ENCODE measurements at regions not wholly inside any gene's neighbourhood (a gene's known extent, or its start where the extent isn't known, plus 50 kb on each side); places are given as distances from the start of the nearest gene placed in this dataset.
"Not testable (repeated sequence)": the region's sequence is repeated elsewhere in the genome, so short reads cannot be mapped to it uniquely, and the experiment has no call there.

DNA sequence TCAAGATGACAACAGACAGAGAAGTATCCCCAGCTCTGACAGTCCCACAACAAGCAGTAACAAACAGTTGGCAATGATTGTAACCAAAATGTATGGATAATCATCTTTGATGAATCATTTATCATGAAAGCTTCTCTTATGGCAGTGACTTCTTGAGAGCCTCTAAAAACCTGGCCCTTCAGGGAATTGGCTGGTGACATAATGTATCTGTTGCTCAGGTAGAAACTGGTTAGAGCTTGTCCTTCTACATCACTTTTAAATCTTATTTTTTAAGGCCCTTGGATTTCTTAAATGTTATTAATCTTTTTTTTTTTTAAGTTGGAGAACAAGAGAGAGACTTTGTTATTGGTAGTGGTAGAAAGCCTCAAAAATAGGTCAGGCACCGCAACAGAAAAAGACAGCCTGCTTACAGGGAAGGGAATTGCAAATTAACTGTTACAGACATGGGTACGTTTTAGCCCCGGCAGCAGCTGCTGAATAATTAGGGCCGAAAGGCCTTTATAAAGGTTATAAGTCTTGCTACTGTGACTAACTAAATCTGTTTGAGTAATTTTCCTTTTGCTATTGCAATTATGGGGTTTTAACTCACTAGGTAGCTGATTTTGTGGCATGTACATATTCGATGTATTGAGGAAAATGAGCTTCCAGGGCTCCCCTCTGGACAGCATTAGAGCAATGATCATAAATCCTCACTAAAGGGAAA is 207.7 kb upstream of the LRRC4C start:
- Histone ChIP-seq H3K9me3 (ENCODE audit: control insufficient read depth in 5 of 5, low read length in 5 of 5) (no peaks in the 10 kb centered on the region), H3K4me3 (ENCODE audit: low read depth in 1 of 5, low read length in 5 of 5) (no peak overlapping the region), H3K9ac (ENCODE audit: low read length in 5 of 5) (no peak overlapping the region), H3K36me3 (ENCODE audit: control insufficient read depth in 5 of 5, insufficient read depth in 5 of 5, low read length in 5 of 5) (no peaks in the 10 kb centered on the region), H3K27me3 (ENCODE audit: control insufficient read depth in 5 of 5, insufficient read depth in 4 of 5, low read length in 5 of 5) (no peaks in the 10 kb centered on the region), H3K4me1 (ENCODE audit: control insufficient read depth in 5 of 5, insufficient read depth in 5 of 5, low read length in 5 of 5) (no peaks in the 10 kb centered on the region), H3K27ac (ENCODE audit: low read depth, low read length) (no peak overlapping the region)

DNA sequence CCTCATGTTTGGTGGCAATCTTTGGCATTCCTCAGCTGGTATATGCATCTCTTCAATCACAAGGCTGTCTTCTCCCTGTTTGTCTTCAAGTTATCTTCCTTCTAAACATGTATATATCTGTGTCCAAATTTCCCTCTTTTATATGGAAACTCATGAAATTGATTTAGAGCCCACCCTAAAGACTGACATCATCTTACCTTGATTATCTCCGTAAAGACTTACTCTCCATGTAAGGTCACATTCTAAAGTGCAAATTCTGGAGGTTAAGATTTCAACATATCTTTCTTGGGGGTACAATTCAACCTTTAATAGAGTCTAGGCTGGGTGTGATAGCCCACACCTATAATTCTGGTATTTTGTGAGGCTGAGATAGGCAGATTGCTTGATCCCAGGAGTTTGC is 215.8 kb upstream of the LRRC4C start:
- H3K36me3 ChIP-seq (ENCODE audit: control insufficient read depth in 5 of 5, insufficient read depth in 5 of 5, low read length in 5 of 5): no peaks in the 10 kb centered on the region
- no peak overlapping the region for H3K27ac ChIP-seq (ENCODE audit: low read depth, low read length)
- no peak overlapping the region for H3K4me3 ChIP-seq (ENCODE audit: low read depth in 1 of 5, low read length in 5 of 5)
- no peaks in the 10 kb centered on the region for H3K4me1 ChIP-seq (ENCODE audit: control insufficient read depth in 5 of 5, insufficient read depth in 5 of 5, low read length in 5 of 5)
- H3K9me3 ChIP-seq (ENCODE audit: control insufficient read depth in 5 of 5, low read length in 5 of 5): no peaks in the 10 kb centered on the region
- H3K27me3 ChIP-seq (ENCODE audit: control insufficient read depth in 5 of 5, insufficient read depth in 4 of 5, low read length in 5 of 5): no peaks in the 10 kb centered on the region
- no peak overlapping the region for H3K9ac ChIP-seq (ENCODE audit: low read length in 5 of 5)

DNA sequence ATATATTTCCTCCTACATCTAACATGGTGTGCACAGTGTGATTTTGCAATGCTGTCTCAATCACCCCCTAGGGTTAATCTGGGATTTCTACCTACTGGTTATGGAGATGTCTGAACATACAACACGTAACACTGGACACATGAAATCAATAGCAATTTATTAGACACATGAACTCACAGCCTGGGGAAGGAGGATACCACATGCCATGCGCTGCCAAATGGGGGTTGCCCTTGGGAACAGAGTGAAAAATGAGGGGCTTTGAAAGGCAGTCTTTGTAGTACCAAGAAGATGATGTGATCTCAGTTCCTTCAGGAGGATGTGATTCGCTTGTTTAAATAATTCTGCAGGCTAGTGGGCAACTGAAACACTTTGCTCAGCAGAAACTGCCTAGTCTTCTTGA is 253.6 kb upstream of the LRRC4C start:
- Histone ChIP-seq H3K27ac (ENCODE audit: low read depth, low read length) (no peak overlapping the region), H3K4me1 (ENCODE audit: control insufficient read depth in 5 of 5, insufficient read depth in 5 of 5, low read length in 5 of 5) (no peaks in the 10 kb centered on the region), H3K9ac (ENCODE audit: low read length in 5 of 5) (no peak overlapping the region), H3K27me3 (ENCODE audit: control insufficient read depth in 5 of 5, insufficient read depth in 4 of 5, low read length in 5 of 5) (no peaks in the 10 kb centered on the region), H3K9me3 (ENCODE audit: control insufficient read depth in 5 of 5, low read length in 5 of 5) (no peaks in the 10 kb centered on the region), H3K4me3 (ENCODE audit: low read depth in 1 of 5, low read length in 5 of 5) (no peak overlapping the region), H3K36me3 (ENCODE audit: control insufficient read depth in 5 of 5, insufficient read depth in 5 of 5, low read length in 5 of 5) (no peaks in the 10 kb centered on the region)

DNA sequence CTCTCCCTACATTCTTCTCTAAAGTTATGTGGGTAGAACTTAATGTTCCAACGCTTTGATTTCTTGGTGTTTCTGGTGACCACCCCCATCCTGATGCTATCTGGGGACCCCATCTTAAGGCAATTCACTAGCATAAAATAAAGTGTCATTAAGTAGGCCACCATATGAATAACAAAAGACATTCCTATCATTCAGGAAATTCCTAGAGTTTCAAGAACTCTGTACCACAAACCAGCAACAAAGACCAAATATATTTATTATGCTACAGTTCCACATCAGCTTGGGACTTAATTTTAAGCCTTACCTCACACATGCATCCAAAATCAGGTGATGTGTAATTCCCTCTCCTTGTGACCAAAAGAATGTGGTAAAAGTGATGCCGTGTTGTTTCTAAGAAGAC is 254.6 kb upstream of the LRRC4C start:
- Histone ChIP-seq H3K9me3 (ENCODE audit: control insufficient read depth in 5 of 5, low read length in 5 of 5) (no peaks in the 10 kb centered on the region), H3K27me3 (ENCODE audit: control insufficient read depth in 5 of 5, insufficient read depth in 4 of 5, low read length in 5 of 5) (no peaks in the 10 kb centered on the region), H3K9ac (ENCODE audit: low read length in 5 of 5) (no peak overlapping the region), H3K4me1 (ENCODE audit: control insufficient read depth in 5 of 5, insufficient read depth in 5 of 5, low read length in 5 of 5) (no peaks in the 10 kb centered on the region), H3K4me3 (ENCODE audit: low read depth in 1 of 5, low read length in 5 of 5) (no peak overlapping the region), H3K27ac (ENCODE audit: low read depth, low read length) (no peak overlapping the region), H3K36me3 (ENCODE audit: control insufficient read depth in 5 of 5, insufficient read depth in 5 of 5, low read length in 5 of 5) (no peaks in the 10 kb centered on the region)

DNA sequence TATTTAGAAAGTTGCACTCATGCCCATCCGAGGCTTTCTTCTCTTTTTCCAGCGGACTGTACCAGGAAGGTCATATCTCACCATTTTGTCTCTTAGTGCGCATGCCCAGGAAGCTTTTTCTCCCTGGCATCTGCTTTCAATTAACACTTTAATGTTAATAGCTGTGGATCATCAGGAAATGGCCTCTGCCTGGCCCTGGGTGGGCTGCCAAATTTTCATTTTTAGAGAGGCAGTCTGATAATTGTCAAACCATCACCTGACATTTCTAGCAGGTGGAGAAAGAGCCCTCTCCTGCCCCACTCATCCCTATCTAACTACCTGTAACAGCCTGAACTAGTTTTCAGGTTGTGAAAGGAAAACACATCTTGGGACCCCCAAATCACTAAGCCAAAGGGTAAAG is 257.4 kb upstream of the LRRC4C start:
- H3K9ac ChIP-seq (ENCODE audit: low read length in 5 of 5): no peak overlapping the region
- no peak overlapping the region for H3K27ac ChIP-seq (ENCODE audit: low read depth, low read length)
- H3K9me3 ChIP-seq (ENCODE audit: control insufficient read depth in 5 of 5, low read length in 5 of 5): no peaks in the 10 kb centered on the region
- H3K4me1 ChIP-seq (ENCODE audit: control insufficient read depth in 5 of 5, insufficient read depth in 5 of 5, low read length in 5 of 5): no peaks in the 10 kb centered on the region
- H3K36me3 ChIP-seq (ENCODE audit: control insufficient read depth in 5 of 5, insufficient read depth in 5 of 5, low read length in 5 of 5): no peaks in the 10 kb centered on the region
- H3K27me3 ChIP-seq (ENCODE audit: control insufficient read depth in 5 of 5, insufficient read depth in 4 of 5, low read length in 5 of 5): no peaks in the 10 kb centered on the region
- H3K4me3 ChIP-seq (ENCODE audit: low read depth in 1 of 5, low read length in 5 of 5): no peak overlapping the region

DNA sequence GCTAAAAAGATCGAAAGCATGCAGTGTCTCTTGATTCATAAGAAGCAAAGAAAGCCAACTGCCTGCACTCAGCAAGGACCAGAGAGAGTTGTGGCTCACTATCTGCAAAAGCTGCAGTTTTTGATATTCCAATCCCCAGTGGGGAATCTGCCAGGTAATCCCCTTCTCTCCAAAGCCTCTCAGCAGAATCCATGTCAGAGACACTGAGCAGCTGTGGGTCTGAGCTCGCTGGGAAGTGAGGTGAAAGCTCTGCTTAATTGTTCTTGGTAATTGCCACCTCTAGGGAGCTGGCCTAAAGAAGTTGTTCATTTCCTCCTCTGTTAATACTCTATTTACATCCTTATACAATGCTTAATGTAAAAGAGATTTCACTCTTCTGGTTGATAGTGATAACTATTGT is 261.3 kb upstream of the LRRC4C start:
- no peaks in the 10 kb centered on the region for H3K4me1 ChIP-seq (ENCODE audit: control insufficient read depth in 5 of 5, insufficient read depth in 5 of 5, low read length in 5 of 5)
- no peaks in the 10 kb centered on the region for H3K36me3 ChIP-seq (ENCODE audit: control insufficient read depth in 5 of 5, insufficient read depth in 5 of 5, low read length in 5 of 5)
- H3K9me3 ChIP-seq (ENCODE audit: control insufficient read depth in 5 of 5, low read length in 5 of 5): no peaks in the 10 kb centered on the region
- H3K9ac ChIP-seq (ENCODE audit: low read length in 5 of 5): no peak overlapping the region
- no peak overlapping the region for H3K4me3 ChIP-seq (ENCODE audit: low read depth in 1 of 5, low read length in 5 of 5)
- H3K27me3 ChIP-seq (ENCODE audit: control insufficient read depth in 5 of 5, insufficient read depth in 4 of 5, low read length in 5 of 5): no peaks in the 10 kb centered on the region
- H3K27ac ChIP-seq (ENCODE audit: low read depth, low read length): no peak overlapping the region

DNA sequence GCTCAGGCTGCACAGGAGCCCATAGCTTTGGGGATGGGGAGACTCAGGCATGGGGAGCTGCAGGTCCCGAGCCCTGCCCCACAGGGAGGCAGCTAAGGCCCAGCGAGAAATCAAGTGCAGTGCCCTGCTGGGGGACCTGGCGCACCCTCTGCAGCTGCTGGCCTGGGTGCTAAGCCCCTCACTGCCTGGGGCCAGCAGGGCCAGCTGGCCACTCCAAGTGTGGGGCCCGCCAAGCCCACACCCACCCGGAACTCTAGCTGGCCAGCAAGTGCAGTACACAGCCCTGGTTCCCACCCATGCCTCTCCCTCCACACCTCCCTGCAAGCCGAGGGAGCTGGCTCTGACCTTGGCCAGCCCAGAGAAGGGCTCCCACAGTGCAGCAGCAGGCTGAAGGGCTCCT is 268.7 kb upstream of the LRRC4C start:
- not testable (repeated sequence) for H3K36me3 ChIP-seq (ENCODE audit: control insufficient read depth in 5 of 5, insufficient read depth in 5 of 5, low read length in 5 of 5); H3K27ac ChIP-seq (ENCODE audit: low read depth, low read length); H3K4me3 ChIP-seq (ENCODE audit: low read depth in 1 of 5, low read length in 5 of 5); H3K9ac ChIP-seq (ENCODE audit: low read length in 5 of 5); H3K27me3 ChIP-seq (ENCODE audit: control insufficient read depth in 5 of 5, insufficient read depth in 4 of 5, low read length in 5 of 5); H3K4me1 ChIP-seq (ENCODE audit: control insufficient read depth in 5 of 5, insufficient read depth in 5 of 5, low read length in 5 of 5)
- H3K9me3 ChIP-seq (ENCODE audit: control insufficient read depth in 5 of 5, low read length in 5 of 5): peaks cover 0 to 10% (median 0%) of the 10 kb centered on the region in 5 donors

DNA sequence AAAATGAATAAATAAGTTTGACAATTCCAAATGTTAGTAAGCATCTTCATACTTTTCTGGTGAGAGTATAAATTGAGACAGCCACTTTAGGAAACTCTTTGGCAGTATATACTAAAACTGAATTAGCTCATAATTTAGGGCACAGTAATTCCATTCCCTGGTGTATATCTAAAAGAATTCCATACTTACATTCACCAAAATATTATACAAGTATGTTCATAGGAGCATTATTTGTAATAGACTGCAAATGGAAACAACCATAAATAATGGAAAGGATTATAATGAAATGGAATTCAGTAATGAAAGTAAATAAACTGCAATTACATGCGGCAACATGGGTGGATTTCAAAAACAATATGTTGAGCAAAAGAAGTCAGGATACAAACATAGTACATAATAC is 315.8 kb upstream of the LRRC4C start:
- Histone ChIP-seq H3K9ac (ENCODE audit: low read length in 5 of 5) (no peak overlapping the region), H3K9me3 (ENCODE audit: control insufficient read depth in 5 of 5, low read length in 5 of 5) (peaks cover 0 to 12% (median 5%) of the 10 kb centered on the region in 5 donors), H3K4me1 (ENCODE audit: control insufficient read depth in 5 of 5, insufficient read depth in 5 of 5, low read length in 5 of 5) (no peaks in the 10 kb centered on the region), H3K36me3 (ENCODE audit: control insufficient read depth in 5 of 5, insufficient read depth in 5 of 5, low read length in 5 of 5) (no peaks in the 10 kb centered on the region), H3K27ac (ENCODE audit: low read depth, low read length) (no peak overlapping the region), H3K4me3 (ENCODE audit: low read depth in 1 of 5, low read length in 5 of 5) (no peak overlapping the region), H3K27me3 (ENCODE audit: control insufficient read depth in 5 of 5, insufficient read depth in 4 of 5, low read length in 5 of 5) (no peaks in the 10 kb centered on the region)

DNA sequence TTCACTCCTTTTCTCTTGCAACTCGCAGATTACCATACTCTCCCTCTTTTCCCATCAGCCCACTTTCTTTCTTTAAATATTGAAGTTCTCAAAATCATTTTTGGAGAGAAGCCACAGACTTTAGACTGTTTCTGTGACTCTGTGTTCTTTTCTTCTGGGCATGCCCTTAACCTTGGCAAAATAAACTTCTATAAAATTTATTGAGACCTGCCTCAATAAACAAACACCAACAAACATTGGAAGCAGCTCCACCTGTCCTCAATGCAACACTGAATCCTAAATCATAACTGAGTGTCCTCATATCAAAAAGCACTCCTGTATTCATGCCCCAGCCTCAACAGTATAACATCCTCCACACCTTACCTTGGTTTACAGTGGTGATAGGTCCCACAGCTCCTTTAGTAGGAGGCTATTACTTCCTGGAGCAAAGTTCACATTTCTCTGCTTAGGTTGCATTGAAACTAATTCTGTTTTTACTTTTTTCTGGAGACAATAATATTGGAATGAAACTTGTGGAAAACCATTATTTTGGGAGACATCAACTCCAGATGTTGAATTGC is 320.0 kb upstream of the LRRC4C start:
- peaks cover 0 to 4% (median 0%) of the 10 kb centered on the region in 5 donors for H3K9me3 ChIP-seq (ENCODE audit: control insufficient read depth in 5 of 5, low read length in 5 of 5)
- no peak overlapping the region for H3K4me3 ChIP-seq (ENCODE audit: low read depth in 1 of 5, low read length in 5 of 5)
- no peaks in the 10 kb centered on the region for H3K36me3 ChIP-seq (ENCODE audit: control insufficient read depth in 5 of 5, insufficient read depth in 5 of 5, low read length in 5 of 5)
- H3K27ac ChIP-seq (ENCODE audit: low read depth, low read length): no peak overlapping the region
- H3K9ac ChIP-seq (ENCODE audit: low read length in 5 of 5): no peak overlapping the region
- H3K27me3 ChIP-seq (ENCODE audit: control insufficient read depth in 5 of 5, insufficient read depth in 4 of 5, low read length in 5 of 5): no peaks in the 10 kb centered on the region
- H3K4me1 ChIP-seq (ENCODE audit: control insufficient read depth in 5 of 5, insufficient read depth in 5 of 5, low read length in 5 of 5): no peaks in the 10 kb centered on the region

DNA sequence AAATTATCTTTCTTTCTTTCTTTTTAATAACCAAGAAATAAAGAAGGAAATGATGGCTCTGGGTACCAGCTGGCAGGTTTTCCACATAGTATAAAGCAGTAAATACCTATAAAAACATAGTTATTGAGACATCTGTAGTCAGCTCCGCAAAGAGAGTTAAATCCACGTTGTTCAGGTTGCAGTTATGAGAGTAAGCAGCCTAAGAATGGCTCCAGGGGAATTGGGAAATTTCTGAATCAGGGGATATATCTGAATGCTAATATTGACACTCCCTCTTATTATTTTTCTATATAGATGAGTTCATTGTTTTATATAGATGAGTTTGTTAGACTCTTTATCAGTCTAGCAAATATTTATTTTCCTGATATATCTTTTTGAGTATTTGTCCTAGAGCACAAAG is 322.0 kb upstream of the LRRC4C start:
- no peak overlapping the region for H3K4me3 ChIP-seq (ENCODE audit: low read depth in 1 of 5, low read length in 5 of 5)
- H3K36me3 ChIP-seq (ENCODE audit: control insufficient read depth in 5 of 5, insufficient read depth in 5 of 5, low read length in 5 of 5): no peaks in the 10 kb centered on the region
- H3K9me3 ChIP-seq (ENCODE audit: control insufficient read depth in 5 of 5, low read length in 5 of 5): no peaks in the 10 kb centered on the region
- no peaks in the 10 kb centered on the region for H3K4me1 ChIP-seq (ENCODE audit: control insufficient read depth in 5 of 5, insufficient read depth in 5 of 5, low read length in 5 of 5)
- no peak overlapping the region for H3K27ac ChIP-seq (ENCODE audit: low read depth, low read length)
- H3K27me3 ChIP-seq (ENCODE audit: control insufficient read depth in 5 of 5, insufficient read depth in 4 of 5, low read length in 5 of 5): no peaks in the 10 kb centered on the region
- no peak overlapping the region for H3K9ac ChIP-seq (ENCODE audit: low read length in 5 of 5)
